Esophagus squamous epithelium (tissue), 4 donors: ENCODE measurements at regions not wholly inside any gene's neighbourhood (a gene's known extent, or its start where the extent isn't known, plus 50 kb on each side); places are given as distances from the start of the nearest gene placed in this dataset.
"Not testable (repeated sequence)": the region's sequence is repeated elsewhere in the genome, so short reads cannot be mapped to it uniquely, and the experiment has no call there.

Source experiments
- CTCF ChIP-seq, 6 experiments: fragments of 450-650 bp in 4 of 6; fragments of 200-600 bp in 2 of 6; sonication (generic) in 2 of 6; IDR thresholded peaks; one replicate each; pipeline ENCODE4 v1.5.1; 2016 to 2019; ENCODE audit warnings: antibody characterized with exemption in 6 of 6, mild to moderate bottlenecking in 4 of 6, moderate library complexity in 4 of 6
- POLR2A ChIP-seq, 4 donors: fragments of 450-650 bp; IDR thresholded peaks; one replicate each; pipeline ENCODE4 v1.6.1; 2017; ENCODE audit warnings: antibody characterized with exemption in 4 of 4, mild to moderate bottlenecking in 4 of 4, moderate library complexity in 3 of 4

- TF ChIP-seq CTCF, POLR2A (IDR thresholded peaks at IDR 0.05): not testable (repeated sequence)
These were observed 113.4 kb downstream of the SEPTIN7 start for GRCh38 chr7:35914214-35914613.
